ENCODE measurements at regions not wholly inside any gene's neighbourhood (a gene's known extent, or its start where the extent isn't known, plus 50 kb on each side); places are given as distances from the start of the nearest gene placed in this dataset.
"Not testable (repeated sequence)": the region's sequence is repeated elsewhere in the genome, so short reads cannot be mapped to it uniquely, and the experiment has no call there.

GRCh38 chr9:18037981-18038380, 436.0 kb upstream of the ADAMTSL1 start:
- DNase-seq, result no peak

GRCh38 chr9:18040327-18040726, 433.6 kb upstream of the ADAMTSL1 start:
- no peak for DNase-seq

GRCh38 chr9:18043978-18044377, 430.0 kb upstream of the ADAMTSL1 start:
- no peak for DNase-seq

DNA sequence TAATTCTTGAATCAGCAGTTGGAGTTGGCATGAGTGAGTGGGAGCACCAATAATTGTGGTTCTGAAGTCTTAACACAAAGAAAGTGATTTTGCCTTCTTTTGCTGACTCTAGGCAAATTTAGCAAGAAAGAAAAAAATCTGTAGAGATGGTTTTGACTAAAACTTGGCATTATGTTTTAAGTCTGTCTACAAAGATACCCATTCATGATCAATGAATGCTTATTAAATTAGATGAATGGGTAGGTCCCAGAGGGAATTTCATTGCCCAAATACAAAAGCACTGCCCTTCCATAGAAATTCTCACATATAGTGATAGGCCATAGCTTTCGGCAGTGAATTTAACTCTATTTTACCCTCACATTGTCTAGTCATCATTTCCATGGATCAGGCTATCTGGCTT, 428.6 kb upstream of the ADAMTSL1 start:
- no peak for DNase-seq

DNA sequence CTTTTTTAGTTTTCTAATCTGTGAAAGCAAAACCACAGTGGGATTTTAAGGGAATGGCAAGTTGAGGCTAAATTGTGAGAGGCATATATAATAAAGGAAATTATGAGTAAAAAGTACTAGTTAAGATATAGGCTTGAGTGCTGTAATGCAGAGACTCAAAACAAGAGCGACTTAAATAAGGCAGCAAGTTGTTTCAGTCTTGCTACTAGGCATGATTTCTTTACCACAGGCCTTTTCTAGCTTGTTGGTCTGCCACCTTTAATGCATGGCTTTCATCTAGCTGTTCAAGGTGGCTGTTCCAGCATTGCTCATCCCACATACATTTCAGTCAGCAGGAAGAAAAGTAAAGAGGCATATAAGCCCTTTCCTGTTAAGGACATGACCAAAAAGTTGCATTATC, 427.9 kb upstream of the ADAMTSL1 start:
- no peak for DNase-seq

DNA sequence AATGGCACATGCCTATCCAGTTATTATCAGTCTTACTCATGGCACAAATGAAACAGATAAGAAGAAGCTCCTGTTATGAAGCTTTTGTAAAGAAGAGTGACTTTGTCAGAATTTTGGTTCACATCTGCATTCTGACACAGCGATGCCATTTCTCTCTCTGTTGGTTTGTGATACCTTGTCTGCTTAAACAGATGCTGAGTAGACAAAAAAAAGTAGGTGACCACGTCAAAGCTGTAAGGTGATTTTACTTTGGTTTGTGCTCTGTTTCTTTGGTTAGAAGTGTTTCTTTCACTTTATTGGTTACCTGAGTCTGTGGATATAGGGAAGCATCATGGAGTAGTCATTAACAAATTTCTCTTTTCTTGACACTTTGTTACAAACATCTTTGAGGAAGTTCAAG, 422.3 kb upstream of the ADAMTSL1 start:
- no peak for DNase-seq

DNA sequence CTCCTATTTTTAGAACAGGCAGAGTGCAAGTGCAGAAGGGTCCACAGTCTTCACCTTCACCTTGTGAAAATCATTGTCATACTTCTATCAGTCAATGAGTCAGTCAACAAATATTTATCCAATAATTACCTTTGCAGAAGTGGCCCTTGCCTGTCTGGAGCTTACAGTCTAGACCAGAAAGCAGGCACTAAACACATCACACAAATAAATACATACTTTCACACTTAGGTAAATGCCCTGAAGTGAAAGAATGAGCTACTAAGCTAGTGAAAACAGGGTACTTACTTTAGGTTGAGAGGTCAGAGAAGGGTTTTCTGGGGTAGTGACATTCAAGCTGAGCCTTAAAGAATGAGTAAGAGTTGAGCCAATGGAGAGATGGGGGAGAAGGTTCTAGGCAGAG, 421.9 kb upstream of the ADAMTSL1 start:
- no peak for DNase-seq

- no peak for DNase-seq
Observed at GRCh38 chr9:18056269-18056992, 417.5 kb upstream of the ADAMTSL1 start.

- no peak for DNase-seq
Observed at GRCh38 chr9:18056993-18057369, 417.0 kb upstream of the ADAMTSL1 start.

- DNase-seq, result no peak
Observed at GRCh38 chr9:18058564-18059442, 415.1 kb upstream of the ADAMTSL1 start.

GRCh38 chr9:18059447-18059846, 414.5 kb upstream of the ADAMTSL1 start:
- DNase-seq, result no peak

GRCh38 chr9:18060269-18060934, 413.6 kb upstream of the ADAMTSL1 start:
- no peak for DNase-seq

DNA sequence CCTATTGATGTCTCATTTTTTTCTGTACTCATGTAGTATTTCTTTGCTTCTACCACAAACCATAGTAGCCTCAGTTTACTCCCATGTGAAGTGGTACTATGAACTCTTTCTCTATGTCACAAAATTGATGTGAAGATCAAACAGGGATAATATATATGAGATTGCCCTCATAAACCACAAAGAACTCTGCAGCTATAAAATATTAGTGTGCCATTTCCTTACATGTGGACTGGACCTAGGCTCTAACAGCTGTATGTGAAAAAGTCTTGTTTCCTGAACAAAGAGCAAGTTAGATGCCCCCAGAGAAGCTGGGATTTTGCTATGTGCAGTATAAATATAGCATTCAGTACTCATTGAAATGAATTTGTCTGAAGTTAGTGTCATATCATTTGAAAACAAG, 412.6 kb upstream of the ADAMTSL1 start:
- DNase-seq, result no peak

- DNase-seq, result no peak
Observed at GRCh38 chr9:18061856-18062255, 412.1 kb upstream of the ADAMTSL1 start.

DNA sequence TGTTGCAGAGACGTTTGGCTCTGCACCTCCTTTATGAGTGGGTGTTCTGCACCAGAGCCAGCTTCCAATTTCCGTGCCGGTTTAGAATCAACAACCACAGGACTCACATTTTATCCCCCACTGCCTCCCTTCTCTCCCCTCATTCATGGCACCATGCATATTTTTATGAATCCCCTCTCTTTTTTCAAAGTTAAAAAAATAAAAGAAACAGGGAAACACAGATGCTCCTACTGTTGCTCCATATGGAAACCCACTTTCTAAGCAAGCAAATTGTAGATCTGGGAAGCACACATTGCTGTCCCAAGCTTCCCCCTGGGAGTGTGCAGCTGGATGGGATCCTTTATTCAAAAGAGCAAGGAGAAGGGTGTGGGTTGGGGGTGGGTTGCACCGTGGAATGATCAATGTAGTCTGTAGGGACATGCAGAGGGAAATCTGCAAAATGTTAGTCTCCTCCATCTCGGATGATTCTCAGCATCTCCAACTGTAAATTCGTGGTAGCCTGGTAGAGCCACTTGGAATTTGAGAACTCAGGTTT, 410.0 kb upstream of the ADAMTSL1 start:
- no peak for DNase-seq

- DNase-seq, result not testable (repeated sequence)
Observed at GRCh38 chr9:18066608-18067007, 407.3 kb upstream of the ADAMTSL1 start.

DNA sequence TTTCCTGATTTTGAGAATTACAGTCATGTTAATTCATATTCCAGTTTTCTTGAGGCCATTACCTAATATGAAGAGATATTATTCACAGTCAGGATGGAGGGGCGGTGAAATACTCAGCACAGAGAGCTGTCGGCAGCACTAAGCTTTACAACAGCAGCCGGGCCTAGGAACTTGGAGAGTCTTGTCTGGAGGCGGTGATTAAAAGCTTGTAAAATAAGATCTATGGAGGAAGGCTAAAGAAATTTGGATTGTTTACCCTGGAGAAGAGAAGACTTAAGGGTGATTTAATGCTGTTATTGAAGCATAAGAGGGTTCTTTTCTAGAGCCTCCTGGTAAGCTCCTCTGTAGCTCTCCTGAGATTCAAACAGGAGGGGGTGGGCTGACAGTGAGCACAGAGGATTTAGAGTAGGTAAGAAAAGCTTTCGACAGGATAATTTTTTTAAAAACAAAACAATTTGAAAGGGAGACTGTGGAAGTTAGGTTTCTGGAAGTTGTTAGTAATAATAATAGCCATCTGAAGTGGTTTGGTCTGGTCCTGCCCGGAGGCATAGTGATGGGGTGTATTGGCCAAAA, 406.3 kb upstream of the ADAMTSL1 start:
- DNase-seq, result no peak

DNA sequence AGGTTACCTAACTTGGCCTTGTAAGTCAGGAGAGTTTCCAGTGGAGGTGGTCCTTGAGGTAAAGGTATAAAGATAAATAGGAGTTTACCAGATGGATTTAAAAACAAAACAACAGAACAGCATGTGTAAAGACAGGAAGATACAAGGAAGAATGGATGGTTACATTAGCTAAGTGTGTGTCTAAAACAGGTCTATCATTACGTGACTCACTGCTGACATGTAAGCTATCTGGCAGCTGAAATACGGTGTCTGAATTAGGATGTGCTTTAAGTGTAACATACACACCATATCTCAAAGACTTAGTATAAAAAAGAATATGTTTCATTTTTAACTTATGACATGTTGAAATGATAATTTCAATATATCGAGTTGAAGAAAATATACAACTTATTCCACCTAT, 405.1 kb upstream of the ADAMTSL1 start:
- DNase-seq, result no peak

GRCh38 chr9:18071651-18072060, 402.3 kb upstream of the ADAMTSL1 start:
- no peak for DNase-seq

GRCh38 chr9:18073002-18073401, 401.0 kb upstream of the ADAMTSL1 start:
- DNase-seq, result no peak

DNA sequence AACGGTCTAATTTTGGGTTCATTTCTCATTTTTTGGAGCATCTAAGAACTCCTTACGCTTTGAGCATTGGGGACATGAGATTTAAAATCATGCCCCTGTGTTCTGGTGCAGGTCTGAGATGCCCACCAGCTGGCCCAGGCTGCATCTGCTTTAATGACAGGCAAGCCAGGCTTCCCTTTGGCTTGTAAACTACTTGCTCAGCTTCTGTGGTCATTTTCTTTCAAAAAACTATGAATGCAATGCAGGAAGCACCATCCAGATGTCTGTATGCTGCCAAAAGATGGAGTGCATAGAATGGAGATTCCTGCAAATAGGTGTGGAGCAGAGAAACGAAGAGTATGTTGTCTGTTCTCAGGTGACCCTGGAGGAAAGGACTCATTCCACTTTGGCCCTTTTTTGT, 399.9 kb upstream of the ADAMTSL1 start:
- DNase-seq, result no peak

GRCh38 chr9:18075253-18075952, 398.6 kb upstream of the ADAMTSL1 start:
- no peak for DNase-seq

Measured in activated effector memory CD4-positive, alpha-beta T cell treated with Interleukin-2 at 50 U/mL for 16 hours (primary cell).